Activated CD8-positive, alpha-beta T cell treated with anti-CD3 and anti-CD28 coated beads, Interleukin-2, amount 10 ng/mL, durations not matched to agents 7 days and 5 days (primary cell): ENCODE measurements at regions not wholly inside any gene's neighbourhood (a gene's known extent, or its start where the extent isn't known, plus 50 kb on each side); places are given as distances from the start of the nearest gene placed in this dataset.

Experiments used
- ATAC-seq: fragments of 150-1000 bp; cut with Tn5 transposase; one replicate; pipeline ENCODE4 v1.10.0; 2021; ENCODE audit warnings: moderate library complexity
- CTCF ChIA-PET: fragments of 350-600 bp; sonication (Branson Sonifier 250); formaldehyde crosslinking; loops from one replicate; lab custom pipeline; 2021; ENCODE audit warnings: antibody characterized with exemption; lab: Charles Lee
- POLR2A ChIA-PET: fragments of 350-600 bp; sonication (Branson Sonifier 250); formaldehyde crosslinking; loops from one replicate; lab custom pipeline; 2021; ENCODE audit warnings: antibody characterized with exemption; lab: Charles Lee
- DNase-seq: peaks from one replicate; pipeline ENCODE4 v3.0.0-alpha.2; 2020
- H3K27ac Mint-ChIP-seq: one replicate; pipeline ENCODE4 v1.8.0; 2021; ENCODE audit warnings: mild to moderate bottlenecking, mixed read lengths
- H3K27me3 Mint-ChIP-seq: one replicate; pipeline ENCODE4 v1.8.0; 2021; ENCODE audit warnings: low read depth, mixed read lengths
- H3K36me3 Mint-ChIP-seq: one replicate; pipeline ENCODE4 v1.8.0; 2021; ENCODE audit warnings: low read depth, mixed read lengths
- H3K4me1 Mint-ChIP-seq: one replicate; pipeline ENCODE4 v1.8.0; 2021; ENCODE audit warnings: low read depth, mixed read lengths
- H3K4me3 Mint-ChIP-seq: one replicate; pipeline ENCODE4 v1.8.0; 2021; ENCODE audit warnings: mild to moderate bottlenecking, mixed read lengths
- H3K9me3 Mint-ChIP-seq: one replicate; pipeline ENCODE4 v1.8.0; 2022; ENCODE audit warnings: mixed read lengths; ENCODE audit not compliant: insufficient read depth

DNA sequence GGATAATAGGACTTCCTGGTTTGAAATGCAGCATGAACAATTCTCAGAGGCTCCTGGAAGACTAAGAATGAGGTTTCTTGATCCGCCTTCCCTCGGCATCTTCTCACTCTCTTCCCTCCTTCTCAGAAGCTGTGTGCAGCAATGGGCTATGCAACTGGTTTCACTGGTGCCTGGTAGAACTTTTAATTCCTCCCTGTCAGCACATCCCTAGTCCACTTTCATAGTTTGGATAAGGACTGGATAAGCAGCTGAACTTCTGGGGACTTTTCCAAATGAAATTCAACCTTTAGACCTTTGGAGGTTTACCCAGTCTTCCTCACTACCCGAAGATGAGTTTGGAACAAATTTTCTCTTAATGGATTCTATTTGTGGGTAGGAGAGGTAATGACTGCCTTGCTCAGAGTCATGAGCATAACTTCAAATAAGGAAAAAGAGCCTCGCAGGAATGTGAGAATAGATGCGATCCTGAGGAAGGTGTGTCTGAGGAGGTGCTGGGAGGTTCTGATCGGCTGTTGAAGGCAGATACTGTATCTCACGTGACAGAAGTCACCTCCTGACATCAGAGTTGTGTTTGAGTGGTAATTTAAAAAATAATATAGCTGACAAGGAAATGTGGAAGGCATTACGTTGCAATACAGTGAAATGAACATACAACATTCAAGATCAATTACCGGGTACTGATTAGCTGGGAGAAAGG is 56.0 kb upstream of the HAND2 start:
- ChIA-PET CTCF (no interaction called here), POLR2A (no interaction called here)
- H3K27me3 Mint-ChIP-seq, result peaks cover 2% of the 10 kb centered on the region
- H3K27ac Mint-ChIP-seq, result no peak overlapping the region
- no peaks in the 10 kb centered on the region for H3K36me3 Mint-ChIP-seq
- ATAC-seq (no peak), DNase-seq (no peak)
- no peaks in the 10 kb centered on the region for H3K9me3 Mint-ChIP-seq
- no peaks in the 10 kb centered on the region for H3K4me1 Mint-ChIP-seq
- no peak overlapping the region for H3K4me3 Mint-ChIP-seq

DNA sequence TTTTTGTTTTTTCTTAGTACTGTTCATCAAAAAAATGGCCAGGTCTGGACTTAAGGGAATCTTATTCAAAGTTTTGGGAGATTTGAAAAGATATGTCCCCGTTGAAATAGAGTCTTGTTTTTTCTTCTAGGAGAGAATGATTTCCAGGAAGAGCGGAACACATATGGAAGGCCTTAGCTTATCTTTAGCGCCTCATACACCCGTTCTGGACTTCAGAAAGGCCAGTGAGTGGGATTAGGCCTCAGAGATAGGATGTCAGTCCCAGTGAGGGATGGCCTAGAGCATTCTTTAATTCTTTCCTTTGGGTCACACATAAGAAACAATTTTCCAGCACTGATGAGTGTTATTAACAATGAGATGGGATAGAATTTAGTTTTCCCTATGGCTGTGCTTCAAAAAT is 54.5 kb upstream of the HAND2 start:
- Mint-ChIP-seq H3K27me3 (peaks cover 2% of the 10 kb centered on the region), H3K9me3 (no peaks in the 10 kb centered on the region), H3K36me3 (no peaks in the 10 kb centered on the region), H3K27ac (no peak overlapping the region), H3K4me3 (no peak overlapping the region), H3K4me1 (no peaks in the 10 kb centered on the region)
- no peak for ATAC-seq
- ChIA-PET CTCF (no interaction called here), POLR2A (no interaction called here)
- no peak for DNase-seq
